Keratinocyte (primary cell): ENCODE measurements at regions not wholly inside any gene's neighbourhood (a gene's known extent, or its start where the extent isn't known, plus 50 kb on each side); places are given as distances from the start of the nearest gene placed in this dataset.
"Not testable (repeated sequence)": the region's sequence is repeated elsewhere in the genome, so short reads cannot be mapped to it uniquely, and the experiment has no call there.

ENCODE experiments used
- DNase-seq: peaks from one replicate; pipeline ENCODE4 v3.0.0-alpha.2; 2011; ENCODE audit warnings: low read depth, missing footprints, low spot score
- FAIRE-seq: peaks from 2 replicates; lab custom pipeline; 2011; peaks lifted over from hg19 to GRCh38; lab: Jason Lieb, UNC
- H2AFZ ChIP-seq: 2 replicates; pipeline ENCODE4 v1.6.0; 2012; ENCODE audit warnings: low read length, control low read depth, inconsistent platforms; ENCODE audit not compliant: control insufficient read depth
- H3K27ac ChIP-seq: 2 replicates; pipeline ENCODE4 v1.5.1; 2011; ENCODE audit warnings: low read length; ENCODE audit not compliant: control insufficient read depth, insufficient read depth
- H3K27me3 ChIP-seq: 3 replicates; pipeline ENCODE4 v1.6.0; 2011; ENCODE audit warnings: low read length; ENCODE audit not compliant: control insufficient read depth, insufficient read depth; ENCODE audit errors: extremely low read depth
- H3K36me3 ChIP-seq, 2 experiments: 2 replicates in 1 of 2; 3 replicates in 1 of 2; pipeline ENCODE4 v1.5.1; 2011; ENCODE audit warnings: low read length in 2 of 2, mild to moderate bottlenecking in 1 of 2; ENCODE audit not compliant: control insufficient read depth in 2 of 2, insufficient read depth in 2 of 2; ENCODE audit errors: extremely low read depth in 1 of 2
- H3K4me1 ChIP-seq: 3 replicates; pipeline ENCODE4 v1.5.1; 2011; ENCODE audit warnings: low read length; ENCODE audit not compliant: control insufficient read depth, insufficient read depth; ENCODE audit errors: extremely low read depth
- H3K4me2 ChIP-seq: 3 replicates; pipeline ENCODE4 v1.6.0; 2011; ENCODE audit warnings: low read depth, low read length; ENCODE audit not compliant: control insufficient read depth, insufficient read depth; ENCODE audit errors: extremely low read depth
- H3K4me3 ChIP-seq, 3 experiments: fragments of 200-600 bp in 1 of 3; sonication (generic) in 1 of 3; 2 replicates in 2 of 3; 3 replicates in 1 of 3; pipeline ENCODE4 v1.5.1; 2011 to 2016; ENCODE audit warnings: low read length in 3 of 3, mild to moderate bottlenecking in 3 of 3, control low read depth in 2 of 3, inconsistent platforms in 1 of 3, low read depth in 1 of 3, mixed read lengths in 1 of 3, mixed run types in 1 of 3, moderate library complexity in 1 of 3; ENCODE audit not compliant: control insufficient read depth in 2 of 3, insufficient read depth in 2 of 3; ENCODE audit errors: extremely low read depth in 1 of 3
- H3K79me2 ChIP-seq: 2 replicates; pipeline ENCODE4 v1.6.0; 2012; ENCODE audit warnings: low read length; ENCODE audit not compliant: control insufficient read depth, insufficient read depth
- H3K9ac ChIP-seq: 3 replicates; pipeline ENCODE4 v1.6.0; 2011; ENCODE audit warnings: low read length; ENCODE audit not compliant: control insufficient read depth, insufficient read depth; ENCODE audit errors: extremely low read depth
- H3K9me1 ChIP-seq: 3 replicates; pipeline ENCODE4 v1.6.0; 2011; ENCODE audit warnings: low read length; ENCODE audit not compliant: control insufficient read depth, insufficient read depth; ENCODE audit errors: extremely low read depth
- H3K9me3 ChIP-seq: 2 replicates; pipeline ENCODE4 v1.5.1; 2012; ENCODE audit warnings: low read depth, low read length; ENCODE audit not compliant: control insufficient read depth
- H4K20me1 ChIP-seq: 3 replicates; pipeline ENCODE4 v1.6.0; 2011; ENCODE audit warnings: low read length; ENCODE audit not compliant: control insufficient read depth, insufficient read depth; ENCODE audit errors: extremely low read depth
- CTCF ChIP-seq, 3 experiments: IDR thresholded peaks in 1 of 3; conservative IDR thresholded peaks in 1 of 3; optimal IDR thresholded peaks in 1 of 3; 2 replicates in 2 of 3; 3 replicates in 1 of 3; pipeline versions ENCODE3 to v1.5.1; 2011; ENCODE audit warnings: low read length in 3 of 3, mild to moderate bottlenecking in 3 of 3, moderate library complexity in 2 of 3, control low read depth in 1 of 3, inconsistent platforms in 1 of 3; ENCODE audit not compliant: insufficient read depth in 2 of 3; ENCODE audit errors: extremely low read depth in 1 of 3
- EZH2 ChIP-seq: IDR thresholded peaks from one replicate; pipeline ENCODE4 v1.6.1; 2012; ENCODE audit warnings: inconsistent platforms, mild to moderate bottlenecking, low read length, moderate library complexity
- dilution Hi-C: fragments of 300-500 bp; cut with MboI; formaldehyde crosslinking; loops from one replicate; pipeline ENCODE4 v1.7.0; 2020; ENCODE audit warnings: low sequenced_read_pairs; ENCODE audit not compliant: extremely low pct_ligation_motif_present

- no peak overlapping the region for H3K9ac ChIP-seq
- H2AFZ ChIP-seq: no peak overlapping the region
- H3K4me1 ChIP-seq: peaks cover 4% of the 10 kb centered on the region
- no peak for TF ChIP-seq CTCF (optimal IDR thresholded peaks at IDR 0.05 in 1 of 3, IDR thresholded peaks at IDR 0.05 in 1 of 3, conservative IDR thresholded peaks at IDR 0.05 in 1 of 3; ENCODE audit: extremely low read depth in 1 of 3, insufficient read depth in 2 of 3, low read length in 3 of 3)
- TF ChIP-seq EZH2: no peak
- H4K20me1 ChIP-seq: no peaks in the 10 kb centered on the region
- H3K4me3 ChIP-seq: no peak overlapping the region
- no peaks in the 10 kb centered on the region for H3K27me3 ChIP-seq
- H3K9me3 ChIP-seq: no peaks in the 10 kb centered on the region
- no peak overlapping the region for H3K27ac ChIP-seq
- FAIRE-seq: no peak
- no peaks in the 10 kb centered on the region for H3K9me1 ChIP-seq
- dilution Hi-C loops: no loop called here
- H3K79me2 ChIP-seq: no peaks in the 10 kb centered on the region
- DNase-seq: no peak
- H3K36me3 ChIP-seq: no peaks in the 10 kb centered on the region
- no peak overlapping the region for H3K4me2 ChIP-seq
Observed at GRCh38 chr11:46207270-46207669, 70.2 kb upstream of the CREB3L1 start.

- H3K79me2 ChIP-seq, H3K27ac ChIP-seq, H3K4me2 ChIP-seq, H3K36me3 ChIP-seq, H2AFZ ChIP-seq, H3K9me3 ChIP-seq, H3K4me1 ChIP-seq, H3K4me3 ChIP-seq, dilution Hi-C loops, H3K9me1 ChIP-seq, DNase-seq, H3K27me3 ChIP-seq, H3K9ac ChIP-seq, FAIRE-seq, H4K20me1 ChIP-seq: not testable (repeated sequence)
Observed at GRCh38 chr11:46204415-46204814, 73.0 kb upstream of the CREB3L1 start.

GRCh38 chr11:46203746-46204145 is 73.7 kb upstream of the CREB3L1 start:
- Histone ChIP-seq H3K27ac (no peak overlapping the region), H3K4me1 (no peaks in the 10 kb centered on the region), H3K79me2 (no peaks in the 10 kb centered on the region), H3K27me3 (peaks cover 10% of the 10 kb centered on the region), H3K4me2 (no peak overlapping the region), H3K4me3 (no peak overlapping the region), H3K9me3 (no peaks in the 10 kb centered on the region), H3K9ac (no peak overlapping the region), H2AFZ (no peak overlapping the region), H3K36me3 (no peaks in the 10 kb centered on the region), H4K20me1 (no peaks in the 10 kb centered on the region), H3K9me1 (no peaks in the 10 kb centered on the region)
- TF ChIP-seq CTCF (optimal IDR thresholded peaks at IDR 0.05 in 1 of 3, IDR thresholded peaks at IDR 0.05 in 1 of 3, conservative IDR thresholded peaks at IDR 0.05 in 1 of 3; ENCODE audit: extremely low read depth in 1 of 3, insufficient read depth in 2 of 3, low read length in 3 of 3) (no peak), EZH2 (no peak)
- FAIRE-seq (no peak), DNase-seq (no peak)
- dilution Hi-C loops: no loop called here
